ENCODE measurements at regions not wholly inside any gene's neighbourhood (a gene's known extent, or its start where the extent isn't known, plus 50 kb on each side); places are given as distances from the start of the nearest gene placed in this dataset.

- Histone ChIP-seq H3K27me3 (ENCODE audit: control insufficient read depth, insufficient read depth, low read length) (no peaks in the 10 kb centered on the region), H3K4me3 (ENCODE audit: low read depth, low read length) (no peak overlapping the region), H3K36me3 (ENCODE audit: control insufficient read depth, insufficient read depth, low read length) (no peaks in the 10 kb centered on the region)
- no peak for DNase-seq (ENCODE audit: low read depth)
- TF ChIP-seq, protein P1, sequence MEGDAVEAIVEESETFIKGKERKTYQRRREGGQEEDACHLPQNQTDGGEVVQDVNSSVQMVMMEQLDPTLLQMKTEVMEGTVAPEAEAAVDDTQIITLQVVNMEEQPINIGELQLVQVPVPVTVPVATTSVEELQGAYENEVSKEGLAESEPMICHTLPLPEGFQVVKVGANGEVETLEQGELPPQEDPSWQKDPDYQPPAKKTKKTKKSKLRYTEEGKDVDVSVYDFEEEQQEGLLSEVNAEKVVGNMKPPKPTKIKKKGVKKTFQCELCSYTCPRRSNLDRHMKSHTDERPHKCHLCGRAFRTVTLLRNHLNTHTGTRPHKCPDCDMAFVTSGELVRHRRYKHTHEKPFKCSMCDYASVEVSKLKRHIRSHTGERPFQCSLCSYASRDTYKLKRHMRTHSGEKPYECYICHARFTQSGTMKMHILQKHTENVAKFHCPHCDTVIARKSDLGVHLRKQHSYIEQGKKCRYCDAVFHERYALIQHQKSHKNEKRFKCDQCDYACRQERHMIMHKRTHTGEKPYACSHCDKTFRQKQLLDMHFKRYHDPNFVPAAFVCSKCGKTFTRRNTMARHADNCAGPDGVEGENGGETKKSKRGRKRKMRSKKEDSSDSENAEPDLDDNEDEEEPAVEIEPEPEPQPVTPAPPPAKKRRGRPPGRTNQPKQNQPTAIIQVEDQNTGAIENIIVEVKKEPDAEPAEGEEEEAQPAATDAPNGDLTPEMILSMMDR (IDR thresholded peaks at IDR 0.05; ENCODE audit: insufficient read depth, low read length, poor library complexity, severe bottlenecking): no peak
Observed at GRCh38 chr11:92885600-92885999, 83.9 kb upstream of the MTNR1B start.

- DNase-seq (ENCODE audit: low read depth): peak; percentile 26
- no peaks in the 10 kb centered on the region for H3K27me3 ChIP-seq (ENCODE audit: control insufficient read depth, insufficient read depth, low read length)
Observed at GRCh38 chr11:92886243-92886905, 83.1 kb upstream of the MTNR1B start.

DNA sequence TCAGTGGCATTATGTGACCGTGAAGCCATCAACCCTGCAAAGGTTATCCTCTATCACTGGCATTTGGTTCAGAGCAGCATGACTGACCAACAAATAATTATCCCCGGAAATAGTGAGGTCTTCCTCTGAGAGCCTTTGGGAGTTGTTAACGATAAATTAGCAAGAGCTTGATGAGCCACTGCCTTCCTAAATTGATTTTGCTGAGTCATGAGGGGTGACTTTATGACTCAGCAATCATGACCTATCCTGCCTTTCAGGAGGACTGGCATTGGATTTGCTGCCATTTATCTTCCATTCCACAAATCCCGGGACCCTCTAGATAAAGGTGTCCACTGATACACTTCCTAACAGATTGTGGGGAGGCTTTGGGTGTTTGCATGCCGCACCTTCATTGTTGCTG lies 80.8 kb upstream of the MTNR1B start:
- TF ChIP-seq, protein P1 (IDR thresholded peaks at IDR 0.05; ENCODE audit: insufficient read depth, low read length, poor library complexity, severe bottlenecking): no peak
- Histone ChIP-seq H3K4me3 (ENCODE audit: low read depth, low read length) (no peak overlapping the region), H3K36me3 (ENCODE audit: control insufficient read depth, insufficient read depth, low read length) (no peaks in the 10 kb centered on the region), H3K27me3 (ENCODE audit: control insufficient read depth, insufficient read depth, low read length) (no peaks in the 10 kb centered on the region)
- DNase-seq (ENCODE audit: low read depth): no peak

More at GRCh38 chr11:92886243-92886905, 83.1 kb upstream of the MTNR1B start:
- TF ChIP-seq, protein P1 (IDR thresholded peaks at IDR 0.05; ENCODE audit: insufficient read depth, low read length, poor library complexity, severe bottlenecking): peak; percentile 72
- H3K4me3 ChIP-seq (ENCODE audit: low read depth, low read length): no peak overlapping the region
- no peaks in the 10 kb centered on the region for H3K36me3 ChIP-seq (ENCODE audit: control insufficient read depth, insufficient read depth, low read length)

DNA sequence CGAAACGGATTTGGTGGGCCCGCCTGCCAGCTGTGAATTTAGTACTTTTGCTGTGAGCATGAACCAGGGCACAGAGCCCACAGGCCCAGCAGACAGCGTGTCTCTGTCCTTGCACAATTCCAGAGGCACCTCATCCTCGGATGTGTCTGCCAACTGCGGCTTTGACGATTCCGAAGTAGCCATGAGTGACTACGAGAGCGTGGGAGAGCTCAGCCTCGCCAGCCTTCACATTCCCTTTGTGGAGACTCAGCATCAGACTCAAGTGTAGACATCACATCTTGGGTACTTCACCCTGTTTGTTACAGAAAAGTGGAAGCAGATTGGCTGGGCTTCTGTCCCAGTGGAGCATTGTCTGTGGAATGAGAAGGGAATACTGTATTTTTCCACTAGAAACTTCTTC lies 78.6 kb upstream of the MTNR1B start:
- no peak for DNase-seq (ENCODE audit: low read depth)
- no peaks in the 10 kb centered on the region for H3K27me3 ChIP-seq (ENCODE audit: control insufficient read depth, insufficient read depth, low read length)
- TF ChIP-seq, protein P1 (IDR thresholded peaks at IDR 0.05; ENCODE audit: insufficient read depth, low read length, poor library complexity, severe bottlenecking): no peak
- no peak overlapping the region for H3K4me3 ChIP-seq (ENCODE audit: low read depth, low read length)
- no peaks in the 10 kb centered on the region for H3K36me3 ChIP-seq (ENCODE audit: control insufficient read depth, insufficient read depth, low read length)

GRCh38 chr11:92892802-92893684 lies 76.4 kb upstream of the MTNR1B start:
- Histone ChIP-seq H3K36me3 (ENCODE audit: control insufficient read depth, insufficient read depth, low read length) (no peaks in the 10 kb centered on the region), H3K27me3 (ENCODE audit: control insufficient read depth, insufficient read depth, low read length) (no peaks in the 10 kb centered on the region), H3K4me3 (ENCODE audit: low read depth, low read length) (no peak overlapping the region)
- DNase-seq (ENCODE audit: low read depth): no peak
- TF ChIP-seq, protein P1 (IDR thresholded peaks at IDR 0.05; ENCODE audit: insufficient read depth, low read length, poor library complexity, severe bottlenecking): no peak
